ENCODE measurements at regions not wholly inside any gene's neighbourhood (a gene's known extent, or its start where the extent isn't known, plus 50 kb on each side); places are given as distances from the start of the nearest gene placed in this dataset.

- TF ChIP-seq GATA3 (IDR thresholded peaks at IDR 0.05; ENCODE audit: low read depth, low read length) (no peak), GATA2 (IDR thresholded peaks at IDR 0.05; ENCODE audit: low read depth, low read length) (no peak)
Observed at GRCh38 chr14:34380471-34380845, 81.6 kb downstream of the SPTSSA start.

- TF ChIP-seq GATA3 (IDR thresholded peaks at IDR 0.05; ENCODE audit: low read depth, low read length), result no peak
- TF ChIP-seq GATA2 (IDR thresholded peaks at IDR 0.05; ENCODE audit: low read depth, low read length), result no peak
Observed at GRCh38 chr14:34379816-34380470, 82.1 kb downstream of the SPTSSA start.

GRCh38 chr14:34376649-34377267 is 85.3 kb downstream of the SPTSSA start:
- TF ChIP-seq GATA2 (IDR thresholded peaks at IDR 0.05; ENCODE audit: low read depth, low read length) (no peak), GATA3 (IDR thresholded peaks at IDR 0.05; ENCODE audit: low read depth, low read length) (no peak)

- TF ChIP-seq GATA2 (IDR thresholded peaks at IDR 0.05; ENCODE audit: low read depth, low read length), result no peak
- TF ChIP-seq GATA3 (IDR thresholded peaks at IDR 0.05; ENCODE audit: low read depth, low read length), result no peak
Observed at GRCh38 chr14:34374998-34375740, 86.9 kb downstream of the SPTSSA start.

GRCh38 chr14:34373191-34373590 is 88.8 kb downstream of the SPTSSA start:
- no peak for TF ChIP-seq GATA2 (IDR thresholded peaks at IDR 0.05; ENCODE audit: low read depth, low read length)
- no peak for TF ChIP-seq GATA3 (IDR thresholded peaks at IDR 0.05; ENCODE audit: low read depth, low read length)

GRCh38 chr14:34372786-34373185 is 89.3 kb downstream of the SPTSSA start:
- TF ChIP-seq GATA3 (IDR thresholded peaks at IDR 0.05; ENCODE audit: low read depth, low read length) (no peak), GATA2 (IDR thresholded peaks at IDR 0.05; ENCODE audit: low read depth, low read length) (no peak)

GRCh38 chr14:34369648-34370030 is 92.4 kb downstream of the SPTSSA start:
- TF ChIP-seq GATA2 (IDR thresholded peaks at IDR 0.05; ENCODE audit: low read depth, low read length), result no peak
- TF ChIP-seq GATA3 (IDR thresholded peaks at IDR 0.05; ENCODE audit: low read depth, low read length), result no peak

- TF ChIP-seq GATA3 (IDR thresholded peaks at IDR 0.05; ENCODE audit: low read depth, low read length) (no peak), GATA2 (IDR thresholded peaks at IDR 0.05; ENCODE audit: low read depth, low read length) (no peak)
Observed at GRCh38 chr14:34368971-34369647, 92.9 kb downstream of the SPTSSA start.

- TF ChIP-seq GATA3 (IDR thresholded peaks at IDR 0.05; ENCODE audit: low read depth, low read length) (no peak), GATA2 (IDR thresholded peaks at IDR 0.05; ENCODE audit: low read depth, low read length) (no peak)
Observed at GRCh38 chr14:34368115-34368970, 93.7 kb downstream of the SPTSSA start.

GRCh38 chr14:34365309-34365915 is 96.6 kb downstream of the SPTSSA start:
- TF ChIP-seq GATA2 (IDR thresholded peaks at IDR 0.05; ENCODE audit: low read depth, low read length) (no peak), GATA3 (IDR thresholded peaks at IDR 0.05; ENCODE audit: low read depth, low read length) (no peak)

- no peak for TF ChIP-seq GATA3 (IDR thresholded peaks at IDR 0.05; ENCODE audit: low read depth, low read length)
- no peak for TF ChIP-seq GATA2 (IDR thresholded peaks at IDR 0.05; ENCODE audit: low read depth, low read length)
Observed at GRCh38 chr14:34364201-34364600, 97.8 kb downstream of the SPTSSA start.

GRCh38 chr14:34363733-34364134 is 98.3 kb downstream of the SPTSSA start:
- TF ChIP-seq GATA3 (IDR thresholded peaks at IDR 0.05; ENCODE audit: low read depth, low read length), result no peak
- TF ChIP-seq GATA2 (IDR thresholded peaks at IDR 0.05; ENCODE audit: low read depth, low read length), result no peak

- TF ChIP-seq GATA2 (IDR thresholded peaks at IDR 0.05; ENCODE audit: low read depth, low read length) (no peak), GATA3 (IDR thresholded peaks at IDR 0.05; ENCODE audit: low read depth, low read length) (no peak)
Observed at GRCh38 chr14:34362641-34363251, 99.3 kb downstream of the SPTSSA start.

Measured in SH-SY5Y (cell line).